Activated T-helper 1 cell treated with anti-CD3 and anti-CD28 coated beads, Interleukin-12 subunit alpha, Interleukin-12 subunit beta, Interleukin-2, Interleukin-4 antibody, amounts not matched to agents 30 ng/mL and 10 ng/mL and 1 ng/mL, durations not matched to agents 14 hours and 24 hours and 36 hours (primary cell): ENCODE measurements at regions not wholly inside any gene's neighbourhood (a gene's known extent, or its start where the extent isn't known, plus 50 kb on each side); places are given as distances from the start of the nearest gene placed in this dataset.
"Not testable (repeated sequence)": the region's sequence is repeated elsewhere in the genome, so short reads cannot be mapped to it uniquely, and the experiment has no call there.

ENCODE experiments used
- DNase-seq: peaks from one replicate; pipeline ENCODE4 v3.0.0; 2021; ENCODE audit warnings: low spot score
- H3K27ac Mint-ChIP-seq: one replicate; pipeline ENCODE4 v1.8.0; 2021; ENCODE audit warnings: mild to moderate bottlenecking, mixed read lengths
- H3K27me3 Mint-ChIP-seq: one replicate; pipeline ENCODE4 v1.8.0; 2022; ENCODE audit warnings: mild to moderate bottlenecking, moderate library complexity, mixed read lengths; ENCODE audit not compliant: insufficient read depth
- H3K36me3 Mint-ChIP-seq: one replicate; pipeline ENCODE4 v1.8.0; 2021; ENCODE audit warnings: low read depth, mixed read lengths
- H3K4me1 Mint-ChIP-seq: one replicate; pipeline ENCODE4 v1.8.0; 2021; ENCODE audit warnings: low read depth, mixed read lengths
- H3K4me3 Mint-ChIP-seq: one replicate; pipeline ENCODE4 v1.8.0; 2021; ENCODE audit warnings: mild to moderate bottlenecking, moderate library complexity, mixed read lengths
- H3K9me3 Mint-ChIP-seq: one replicate; pipeline ENCODE4 v1.8.0; 2021; ENCODE audit warnings: mixed read lengths
- intact Hi-C: fragments of 100-400 bp; cut with micrococcal nuclease; formaldehyde crosslinking; loops from one replicate; pipeline ENCODE4 v1.15.1; 2024

DNA sequence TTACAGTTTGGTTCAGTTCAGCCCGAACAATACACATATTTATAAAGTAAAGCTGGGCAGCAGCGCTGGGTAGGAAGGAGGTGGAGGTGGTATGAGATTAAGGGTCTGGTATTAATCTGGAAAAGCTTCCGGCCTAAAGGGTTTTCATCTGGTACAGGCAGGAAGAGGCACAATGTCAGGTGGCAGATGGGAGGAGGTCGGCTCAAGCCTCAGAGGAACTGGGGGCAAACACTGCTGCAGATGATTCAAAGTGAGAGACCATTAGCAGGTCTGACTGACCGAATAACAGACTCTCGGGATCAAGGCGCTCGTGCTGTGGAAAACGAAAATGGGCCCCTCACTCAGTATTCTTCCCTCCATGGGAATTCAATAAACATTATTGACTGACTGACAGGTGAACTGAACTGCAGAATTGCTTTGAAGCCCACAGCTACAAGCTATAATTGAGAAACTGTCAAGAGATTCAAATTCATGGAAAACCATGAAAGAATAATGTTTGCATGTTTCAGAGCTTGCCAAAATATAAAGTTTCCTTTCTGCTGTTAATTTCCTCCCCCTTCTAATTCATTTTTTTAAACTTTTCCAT is 75.3 kb downstream of the TMEM167A start:
- Mint-ChIP-seq H3K36me3 (no peaks in the 10 kb centered on the region), H3K4me3 (no peak overlapping the region), H3K9me3 (no peaks in the 10 kb centered on the region), H3K27ac (no peak overlapping the region), H3K4me1 (no peaks in the 10 kb centered on the region), H3K27me3 (peaks cover 3% of the 10 kb centered on the region)
- no peak for DNase-seq
- intact Hi-C loops = no loop called here

- Mint-ChIP-seq H3K9me3 (no peaks in the 10 kb centered on the region), H3K4me3 (no peak overlapping the region), H3K36me3 (no peaks in the 10 kb centered on the region), H3K27me3 (peaks cover 3% of the 10 kb centered on the region), H3K27ac (no peak overlapping the region), H3K4me1 (no peaks in the 10 kb centered on the region)
- DNase-seq = no peak
- intact Hi-C loops = no loop called here
Observed at GRCh38 chr5:83000922-83001321, 76.3 kb downstream of the TMEM167A start.

DNA sequence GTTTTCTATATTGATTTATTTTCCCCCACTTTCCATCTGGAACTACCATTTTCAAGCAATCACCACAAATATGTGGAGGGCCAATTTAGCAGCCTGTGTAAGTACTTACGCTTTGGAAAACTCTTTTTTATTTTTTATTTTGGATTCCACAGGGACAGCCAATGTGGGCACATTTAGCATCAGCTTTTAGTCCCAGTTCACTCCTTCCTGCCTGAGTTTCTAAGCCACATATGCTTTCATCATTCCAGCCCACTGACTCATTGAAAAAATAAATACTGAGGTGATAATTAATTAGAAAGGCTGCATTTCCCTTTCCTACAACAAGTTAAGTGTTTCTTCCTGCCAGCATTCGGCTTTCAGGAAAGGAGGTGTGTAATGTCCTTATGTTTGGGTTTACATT is 76.8 kb downstream of the TMEM167A start:
- H3K4me3 Mint-ChIP-seq = no peak overlapping the region
- DNase-seq = no peak
- no peaks in the 10 kb centered on the region for H3K4me1 Mint-ChIP-seq
- H3K36me3 Mint-ChIP-seq = no peaks in the 10 kb centered on the region
- H3K27ac Mint-ChIP-seq = no peak overlapping the region
- intact Hi-C loops = no loop called here
- peaks cover 3% of the 10 kb centered on the region for H3K27me3 Mint-ChIP-seq
- H3K9me3 Mint-ChIP-seq = no peaks in the 10 kb centered on the region

- H3K9me3 Mint-ChIP-seq = no peaks in the 10 kb centered on the region
- DNase-seq = no peak
- H3K27ac Mint-ChIP-seq = no peak overlapping the region
- H3K36me3 Mint-ChIP-seq = no peaks in the 10 kb centered on the region
- H3K27me3 Mint-ChIP-seq = peaks cover 3% of the 10 kb centered on the region
- intact Hi-C loops = no loop called here
- no peak overlapping the region for H3K4me3 Mint-ChIP-seq
- no peaks in the 10 kb centered on the region for H3K4me1 Mint-ChIP-seq
Observed at GRCh38 chr5:82993416-82993815, 83.8 kb downstream of the TMEM167A start.

- H3K27ac Mint-ChIP-seq = no peak overlapping the region
- H3K4me3 Mint-ChIP-seq = no peak overlapping the region
- no peak for DNase-seq
- peaks cover 3% of the 10 kb centered on the region for H3K27me3 Mint-ChIP-seq
- intact Hi-C loops = no loop called here
- no peaks in the 10 kb centered on the region for H3K36me3 Mint-ChIP-seq
- H3K9me3 Mint-ChIP-seq = no peaks in the 10 kb centered on the region
- no peaks in the 10 kb centered on the region for H3K4me1 Mint-ChIP-seq
Observed at GRCh38 chr5:82992646-82993045, 84.5 kb downstream of the TMEM167A start.

DNA sequence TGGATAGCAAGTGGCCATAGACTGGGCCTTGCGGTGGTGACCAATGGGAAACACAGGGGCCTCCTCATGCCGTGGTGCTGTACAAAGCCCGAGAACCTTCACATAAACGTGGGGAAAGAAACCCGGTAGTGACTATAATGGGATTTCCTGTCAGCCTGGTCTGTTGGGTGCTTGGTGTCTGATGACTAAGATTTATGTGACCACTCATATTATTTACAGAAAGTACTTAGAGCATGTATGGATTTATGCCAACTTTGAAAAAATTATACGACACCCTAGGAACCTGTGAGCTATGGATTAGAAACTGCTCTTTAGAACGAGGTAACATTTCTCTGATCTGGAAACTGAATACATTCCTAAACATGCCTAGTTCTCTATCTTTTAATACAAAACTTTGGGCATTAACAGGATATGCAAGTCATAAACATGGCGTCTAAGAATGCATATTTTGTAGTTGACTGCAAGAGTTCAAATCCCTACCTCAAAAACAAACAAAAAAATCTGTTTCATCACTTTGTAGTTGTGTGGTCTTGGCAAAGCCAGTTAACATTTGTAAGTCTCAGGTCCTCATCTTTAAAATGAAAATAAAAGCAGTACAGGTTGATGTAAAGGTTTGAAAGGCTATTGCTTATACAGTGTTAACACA is 85.4 kb downstream of the TMEM167A start:
- intact Hi-C loops = no loop called here
- no peaks in the 10 kb centered on the region for H3K4me1 Mint-ChIP-seq
- no peak overlapping the region for H3K27ac Mint-ChIP-seq
- no peak for DNase-seq
- no peaks in the 10 kb centered on the region for H3K9me3 Mint-ChIP-seq
- no peak overlapping the region for H3K4me3 Mint-ChIP-seq
- H3K27me3 Mint-ChIP-seq = peaks cover 3% of the 10 kb centered on the region
- H3K36me3 Mint-ChIP-seq = no peaks in the 10 kb centered on the region

DNA sequence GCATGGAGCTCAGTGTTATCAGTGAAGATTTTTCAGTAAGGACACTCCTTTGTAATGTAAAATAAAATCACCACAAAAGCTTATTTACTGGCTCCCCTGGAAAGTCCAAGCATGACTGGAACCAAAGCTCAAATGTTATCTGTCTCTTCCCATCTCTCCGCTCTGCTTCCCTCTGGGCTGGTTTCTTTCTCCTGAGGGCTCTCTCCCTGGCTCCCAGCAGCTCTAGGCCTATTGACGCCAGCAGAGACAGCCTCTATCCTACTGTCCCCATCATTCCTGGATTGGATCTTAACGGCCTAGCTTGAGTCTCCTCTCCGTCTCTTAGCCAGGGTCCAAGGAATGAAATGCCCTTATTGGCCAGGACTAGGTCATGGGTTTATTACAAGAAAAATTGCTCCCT is 86.1 kb downstream of the TMEM167A start:
- peaks cover 3% of the 10 kb centered on the region for H3K27me3 Mint-ChIP-seq
- no peak overlapping the region for H3K4me3 Mint-ChIP-seq
- H3K9me3 Mint-ChIP-seq = no peaks in the 10 kb centered on the region
- H3K4me1 Mint-ChIP-seq = no peaks in the 10 kb centered on the region
- H3K27ac Mint-ChIP-seq = no peak overlapping the region
- DNase-seq = no peak
- no peaks in the 10 kb centered on the region for H3K36me3 Mint-ChIP-seq
- intact Hi-C loops = no loop called here

DNA sequence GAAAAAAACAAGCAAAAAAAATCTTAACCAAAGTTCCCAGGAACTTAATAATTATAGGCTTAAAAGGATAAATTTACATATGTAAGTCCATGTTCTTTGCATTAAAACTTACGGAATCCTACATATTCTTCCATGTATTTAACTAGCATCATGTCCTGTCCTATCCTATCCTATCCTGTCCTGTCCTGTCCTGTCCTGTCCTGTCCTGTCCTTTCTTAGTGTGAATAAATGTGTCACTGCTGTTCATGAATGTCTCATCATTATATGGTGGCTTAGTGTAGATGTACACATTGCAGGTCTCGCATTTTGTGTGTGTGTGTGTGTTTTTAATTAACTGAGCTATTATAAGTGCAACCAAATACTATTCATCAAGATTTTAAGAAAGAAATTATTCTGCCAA is 90.0 kb downstream of the TMEM167A start:
- peaks cover 7% of the 10 kb centered on the region for H3K27me3 Mint-ChIP-seq
- no peak for DNase-seq
- H3K4me1 Mint-ChIP-seq = no peaks in the 10 kb centered on the region
- H3K27ac Mint-ChIP-seq = no peak overlapping the region
- no peak overlapping the region for H3K4me3 Mint-ChIP-seq
- intact Hi-C loops = no loop called here
- H3K9me3 Mint-ChIP-seq = no peaks in the 10 kb centered on the region
- H3K36me3 Mint-ChIP-seq = no peaks in the 10 kb centered on the region

- H3K27ac Mint-ChIP-seq = no peak overlapping the region
Observed at GRCh38 chr5:82986404-82986803, 90.8 kb downstream of the TMEM167A start.

GRCh38 chr5:82985763-82986162 is 91.4 kb downstream of the TMEM167A start:
- Mint-ChIP-seq H3K4me3 (no peak overlapping the region), H3K27me3 (peaks cover 7% of the 10 kb centered on the region), H3K4me1 (no peaks in the 10 kb centered on the region), H3K9me3 (no peaks in the 10 kb centered on the region), H3K36me3 (no peaks in the 10 kb centered on the region), H3K27ac (no peak overlapping the region)
- no peak for DNase-seq
- intact Hi-C loops = no loop called here

More at GRCh38 chr5:82986404-82986803, 90.8 kb downstream of the TMEM167A start:
- DNase-seq = no peak
- peaks cover 7% of the 10 kb centered on the region for H3K27me3 Mint-ChIP-seq
- intact Hi-C loops = no loop called here
- H3K36me3 Mint-ChIP-seq = no peaks in the 10 kb centered on the region
- no peaks in the 10 kb centered on the region for H3K9me3 Mint-ChIP-seq
- H3K4me1 Mint-ChIP-seq = no peaks in the 10 kb centered on the region
- no peak overlapping the region for H3K4me3 Mint-ChIP-seq

- H3K27ac Mint-ChIP-seq = no peak overlapping the region
- peaks cover 7% of the 10 kb centered on the region for H3K27me3 Mint-ChIP-seq
- intact Hi-C loops = no loop called here
- H3K9me3 Mint-ChIP-seq = no peaks in the 10 kb centered on the region
- no peak for DNase-seq
- H3K4me1 Mint-ChIP-seq = no peaks in the 10 kb centered on the region
- H3K4me3 Mint-ChIP-seq = no peak overlapping the region
- H3K36me3 Mint-ChIP-seq = no peaks in the 10 kb centered on the region
Observed at GRCh38 chr5:82984786-82985735, 92.1 kb downstream of the TMEM167A start.

GRCh38 chr5:82982846-82983245 is 94.3 kb downstream of the TMEM167A start:
- H3K27ac Mint-ChIP-seq = no peak overlapping the region
- H3K4me1 Mint-ChIP-seq = no peaks in the 10 kb centered on the region
- peaks cover 4% of the 10 kb centered on the region for H3K27me3 Mint-ChIP-seq
- intact Hi-C loops = no loop called here
- H3K36me3 Mint-ChIP-seq = no peaks in the 10 kb centered on the region
- no peak overlapping the region for H3K4me3 Mint-ChIP-seq
- peaks cover 8% of the 10 kb centered on the region for H3K9me3 Mint-ChIP-seq
- DNase-seq = no peak

- H3K4me3 Mint-ChIP-seq, H3K27me3 Mint-ChIP-seq, H3K27ac Mint-ChIP-seq, H3K36me3 Mint-ChIP-seq, H3K4me1 Mint-ChIP-seq, intact Hi-C loops, DNase-seq: not testable (repeated sequence)
- peaks cover 37% of the 10 kb centered on the region for H3K9me3 Mint-ChIP-seq
Observed at GRCh38 chr5:82976887-82977286, 100.3 kb downstream of the TMEM167A start.
